Fibroblast of villous mesenchyme (primary cell): ENCODE measurements at regions not wholly inside any gene's neighbourhood (a gene's known extent, or its start where the extent isn't known, plus 50 kb on each side); places are given as distances from the start of the nearest gene placed in this dataset.

Source experiments
- DNase-seq: peaks from one replicate; pipeline ENCODE4 v3.0.0-alpha.2; 2010; ENCODE audit warnings: low read depth
- H3K4me3 ChIP-seq: 2 replicates; pipeline ENCODE4 v1.5.1; 2011; ENCODE audit warnings: low read depth, mild to moderate bottlenecking, low read length
- CTCF ChIP-seq: IDR thresholded peaks from 2 replicates; pipeline ENCODE4 v1.5.1; 2012; ENCODE audit warnings: low read depth, mild to moderate bottlenecking, low read length; ENCODE audit not compliant: insufficient read depth

GRCh38 chr5:142530904-142531303, 155.0 kb downstream of the FGF1 start:
- TF ChIP-seq CTCF = no peak
- DNase-seq = no peak
- no peak overlapping the region for H3K4me3 ChIP-seq

- no peak for TF ChIP-seq CTCF
- no peak overlapping the region for H3K4me3 ChIP-seq
- DNase-seq = no peak
These were observed 156.1 kb downstream of the FGF1 start for GRCh38 chr5:142529626-142530278.

GRCh38 chr5:142527664-142528295, 158.1 kb downstream of the FGF1 start:
- no peak for DNase-seq
- no peak for TF ChIP-seq CTCF
- no peak overlapping the region for H3K4me3 ChIP-seq

GRCh38 chr5:142527234-142527633, 158.7 kb downstream of the FGF1 start:
- no peak for TF ChIP-seq CTCF
- no peak for DNase-seq

GRCh38 chr5:142522983-142523382, 162.9 kb downstream of the FGF1 start:
- TF ChIP-seq CTCF = no peak
- no peak for DNase-seq
- no peak overlapping the region for H3K4me3 ChIP-seq

More at GRCh38 chr5:142527234-142527633, 158.7 kb downstream of the FGF1 start:
- H3K4me3 ChIP-seq = no peak overlapping the region

GRCh38 chr5:142521706-142522105, 164.2 kb downstream of the FGF1 start:
- no peak for DNase-seq
- H3K4me3 ChIP-seq = no peak overlapping the region
- no peak for TF ChIP-seq CTCF
